NOMO-1 treated with dmso at 0.1 percent for 144 hours (cell line): ENCODE measurements at regions not wholly inside any gene's neighbourhood (a gene's known extent, or its start where the extent isn't known, plus 50 kb on each side); places are given as distances from the start of the nearest gene placed in this dataset.
"Not testable (repeated sequence)": the region's sequence is repeated elsewhere in the genome, so short reads cannot be mapped to it uniquely, and the experiment has no call there.

Experiments
- DNase-seq: peaks from one replicate; lab custom pipeline; 2025; ENCODE audit not compliant: unreplicated experiment; lab: John Stamatoyannopoulos, UW

GRCh38 chr4:56575820-56576429 lies 70.3 kb downstream of the ARL9 start:
- peak; percentile 8 for DNase-seq

- DNase-seq: not testable (repeated sequence)
Measured at GRCh38 chr4:56592417-56592816, 86.8 kb downstream of the ARL9 start.
